A549 (cell line): ENCODE measurements at regions not wholly inside any gene's neighbourhood (a gene's known extent, or its start where the extent isn't known, plus 50 kb on each side); places are given as distances from the start of the nearest gene placed in this dataset.

ENCODE experiments used
- ATAC-seq, 2 experiments: fragments of 200-7000 bp in 1 of 2; fragments of >200 bp in 1 of 2; cut with Nextera tagmentation in 1 of 2; cut with Tn5 transposase in 1 of 2; 3 replicates each; pipeline versions ENCODE4 v1.8.0 to v1.9.1; 2018 to 2020; ENCODE audit warnings: mild to moderate bottlenecking in 1 of 2, moderate library complexity in 1 of 2
- CTCF ChIA-PET: fragments of 300-600 bp; sonication (Branson Sonifier 250); formaldehyde crosslinking; extraction: SDS; loops from one replicate; lab custom pipeline; 2021; ENCODE audit warnings: antibody characterized with exemption, inconsistent platforms; lab: Yijun Ruan, JAX
- POLR2A ChIA-PET: fragments of 350-600 bp; formaldehyde crosslinking; extraction: SDS; loops from one replicate; lab custom pipeline; 2021; ENCODE audit warnings: antibody characterized with exemption, inconsistent platforms; lab: Yijun Ruan, JAX
- DNase-seq, 2 experiments: peaks; one replicate each; pipeline versions ENCODE4 v3.0.0 to v3.0.0-alpha.2; 2011 to 2016; ENCODE audit warnings: low read depth in 1 of 2, low spot score in 1 of 2
- FAIRE-seq: peaks from 2 replicates; lab custom pipeline; 2011; peaks lifted over from hg19 to GRCh38; lab: Jason Lieb, UNC
- H3K27ac ChIP-seq, 2 experiments: fragments of >200 bp; sonication (Bioruptor Twin); formaldehyde crosslinking; 3 replicates each; pipeline ENCODE4 v1.5.1; 2016 to 2017
- H3K4me1 ChIP-seq: fragments of >200 bp; sonication (Bioruptor Twin); formaldehyde crosslinking; 3 replicates; pipeline ENCODE4 v1.6.1; 2016
- H3K4me2 ChIP-seq: fragments of >200 bp; sonication (Bioruptor Twin); formaldehyde crosslinking; 3 replicates; pipeline ENCODE4 v1.6.1; 2016
- H3K4me3 ChIP-seq: fragments of >200 bp; sonication (Bioruptor Twin); formaldehyde crosslinking; 3 replicates; pipeline ENCODE4 v1.5.1; 2016
- H3K9me3 ChIP-seq: fragments of >200 bp; sonication (Bioruptor Twin); formaldehyde crosslinking; 3 replicates; pipeline ENCODE4 v1.6.1; 2016
- BHLHE40 ChIP-seq: IDR thresholded peaks from 2 replicates; pipeline ENCODE4 v1.6.1; 2012; ENCODE audit warnings: low read depth, low read length, inconsistent platforms
- CBX2 ChIP-seq: fragments of 200-600 bp; sonication (generic); IDR thresholded peaks from 2 replicates; pipeline ENCODE4 v1.6.1; 2016; ENCODE audit warnings: low read depth, mild to moderate bottlenecking, borderline replicate concordance
- CHD2 ChIP-seq: fragments of 150-350 bp; IDR thresholded peaks from 2 replicates; pipeline ENCODE4 v1.6.1; 2014; ENCODE audit warnings: low read length; ENCODE audit not compliant: partially characterized antibody
- EHF ChIP-seq: fragments of 250-450 bp; sonication (Bioruptor Pico); IDR thresholded peaks from 2 replicates; pipeline ENCODE4 v1.5.0; 2020; ENCODE audit warnings: mild to moderate bottlenecking
- EHMT2 ChIP-seq: fragments of 200-600 bp; sonication (generic); IDR thresholded peaks from 2 replicates; pipeline ENCODE4 v1.6.1; 2016; ENCODE audit warnings: antibody characterized with exemption, low read depth, mild to moderate bottlenecking, moderate library complexity
- ESRRA ChIP-seq: fragments of 150-350 bp; IDR thresholded peaks from 2 replicates; pipeline ENCODE4 v1.6.1; 2014; ENCODE audit warnings: mild to moderate bottlenecking, low read length, borderline replicate concordance
- FOXS1 ChIP-seq: fragments of 250-450 bp; sonication (Bioruptor Pico); IDR thresholded peaks from 2 replicates; pipeline ENCODE4 v1.5.0; 2020; ENCODE audit warnings: mild to moderate bottlenecking, moderate library complexity
- HDAC2 ChIP-seq: fragments of 200-600 bp; sonication (generic); IDR thresholded peaks from 2 replicates; pipeline ENCODE4 v1.6.1; 2016
- HEYL ChIP-seq: fragments of 250-450 bp; sonication (Bioruptor Pico); IDR thresholded peaks from 2 replicates; pipeline ENCODE4 v1.8.0; 2021; ENCODE audit warnings: mild to moderate bottlenecking, moderate library complexity
- HOXA7 ChIP-seq: fragments of 250-450 bp; sonication (Bioruptor Pico); IDR thresholded peaks from 2 replicates; pipeline ENCODE4 v1.5.0; 2020; ENCODE audit warnings: mild to moderate bottlenecking, moderate library complexity
- HOXB5 ChIP-seq: fragments of 250-450 bp; sonication (Bioruptor Pico); IDR thresholded peaks from 2 replicates; pipeline ENCODE4 v1.5.0; 2020; ENCODE audit warnings: mild to moderate bottlenecking, moderate library complexity
- JUN ChIP-seq, 2 experiments: fragments of >200 bp; sonication (Bioruptor Twin); formaldehyde crosslinking; IDR thresholded peaks; 2 replicates in 1 of 2; 3 replicates in 1 of 2; pipeline ENCODE4 v1.6.1; 2016 to 2017
- MAFK ChIP-seq: fragments of 450-650 bp; IDR thresholded peaks from 2 replicates; pipeline ENCODE4 v1.6.1; 2014; ENCODE audit not compliant: partially characterized antibody
- MYC ChIP-seq: IDR thresholded peaks from 2 replicates; pipeline ENCODE4 v1.6.1; 2012; ENCODE audit warnings: mild to moderate bottlenecking, inconsistent platforms, low read length, improper control_type of control experiment, borderline replicate concordance
- NFE2L2 ChIP-seq: fragments of 150-350 bp; conservative IDR thresholded peaks from 2 replicates; pipeline ENCODE4 v1.6.1; 2014; ENCODE audit warnings: low read length
- NR3C1 ChIP-seq: fragments of >200 bp; sonication (Bioruptor Twin); formaldehyde crosslinking; IDR thresholded peaks from 3 replicates; pipeline ENCODE4 v1.6.1; 2017
- PHF8 ChIP-seq: fragments of 200-600 bp; sonication (generic); IDR thresholded peaks from 2 replicates; pipeline ENCODE4 v1.6.1; 2016; ENCODE audit warnings: low read depth, mild to moderate bottlenecking, antibody characterized with exemption, moderate library complexity, borderline replicate concordance
- RARB ChIP-seq: fragments of 250-450 bp; sonication (Bioruptor Pico); IDR thresholded peaks from 2 replicates; pipeline ENCODE4 v1.8.0; 2021; ENCODE audit warnings: mild to moderate bottlenecking, moderate library complexity
- RCOR1 ChIP-seq: fragments of 150-350 bp; IDR thresholded peaks from 2 replicates; pipeline ENCODE4 v1.6.1; 2014; ENCODE audit warnings: antibody characterized with exemption, low read length, low read depth
- RNF2 ChIP-seq: fragments of 200-600 bp; sonication (generic); IDR thresholded peaks from 2 replicates; pipeline ENCODE4 v1.6.1; 2016; ENCODE audit warnings: low read depth, mild to moderate bottlenecking, antibody characterized with exemption, moderate library complexity, borderline replicate concordance
- TFCP2L1 ChIP-seq: fragments of 250-450 bp; sonication (Bioruptor Pico); IDR thresholded peaks from 2 replicates; pipeline ENCODE4 v1.5.0; 2021; ENCODE audit warnings: mild to moderate bottlenecking
- ZC3H11A ChIP-seq: fragments of 450-650 bp; IDR thresholded peaks from 2 replicates; pipeline ENCODE4 v1.6.1; 2014; ENCODE audit warnings: antibody characterized with exemption, mild to moderate bottlenecking
- ZFP36 ChIP-seq: fragments of 450-650 bp; IDR thresholded peaks from 2 replicates; pipeline ENCODE4 v1.6.1; 2014; ENCODE audit warnings: borderline replicate concordance; ENCODE audit not compliant: partially characterized antibody
- ZSCAN20 ChIP-seq: fragments of 250-450 bp; sonication (Bioruptor Pico); IDR thresholded peaks from 2 replicates; pipeline ENCODE4 v1.8.0; 2022; ENCODE audit warnings: mild to moderate bottlenecking, moderate library complexity
- WGBS: methylation state at CpG from one replicate; pipeline ENCODE4 v1.1.6; 2017; ENCODE audit errors: missing lambda C conversion rate; 5-methylcytosine and 5-hydroxymethylcytosine counted together
- TF ChIP-seq, protein P1 (sequence below): fragments of 150-350 bp; IDR thresholded peaks from 2 replicates; pipeline ENCODE4 v1.6.1; 2014; ENCODE audit warnings: low read depth, mild to moderate bottlenecking, low read length
- TF ChIP-seq, protein P2 (sequence below): fragments of 450-650 bp; IDR thresholded peaks from 2 replicates; pipeline ENCODE4 v1.6.1; 2014; ENCODE audit warnings: antibody characterized with exemption

DNA sequence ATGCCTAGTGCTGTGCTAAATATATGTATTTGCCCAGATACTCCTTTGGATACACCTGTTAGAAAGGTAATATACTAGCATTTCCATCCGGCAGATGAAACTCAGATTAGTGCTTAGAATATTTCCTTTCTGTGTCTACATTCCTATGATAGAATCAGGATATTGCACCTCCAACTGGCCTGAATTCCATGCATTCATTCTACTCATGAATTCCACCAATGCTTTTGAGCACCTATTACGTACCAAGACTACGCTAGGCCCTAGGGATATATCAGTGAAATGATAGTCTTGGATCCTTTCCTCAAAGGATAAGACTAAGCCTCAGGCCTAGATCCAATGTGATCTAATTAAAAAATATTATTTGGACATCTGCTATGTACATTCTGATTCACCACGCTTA is 223.8 kb upstream of the SERP2 start:
- ChIA-PET CTCF (no interaction called here), POLR2A (no interaction called here)
- ATAC-seq (no peak), DNase-seq (no peak), FAIRE-seq (no peak)
- Histone ChIP-seq H3K4me3 (no peak overlapping the region), H3K4me1 (peaks cover 5% of the 10 kb centered on the region; the same call in 1 of the 3 replicates), H3K27ac (no peak overlapping the region), H3K9me3 (no peaks in the 10 kb centered on the region; the same call in 2 of the 3 replicates), H3K4me2 (no peak overlapping the region)
- no peak for TF ChIP-seq ESRRA
- TF ChIP-seq HDAC2: no peak
- no peak for TF ChIP-seq MAFK
- TF ChIP-seq RARB (CRISPR knock-in tag): no peak
- TF ChIP-seq RCOR1: no peak
- TF ChIP-seq NFE2L2: no peak
- TF ChIP-seq BHLHE40: no peak
- WGBS: 91% methylated on average over 4 of the region's 4 CpGs

DNA sequence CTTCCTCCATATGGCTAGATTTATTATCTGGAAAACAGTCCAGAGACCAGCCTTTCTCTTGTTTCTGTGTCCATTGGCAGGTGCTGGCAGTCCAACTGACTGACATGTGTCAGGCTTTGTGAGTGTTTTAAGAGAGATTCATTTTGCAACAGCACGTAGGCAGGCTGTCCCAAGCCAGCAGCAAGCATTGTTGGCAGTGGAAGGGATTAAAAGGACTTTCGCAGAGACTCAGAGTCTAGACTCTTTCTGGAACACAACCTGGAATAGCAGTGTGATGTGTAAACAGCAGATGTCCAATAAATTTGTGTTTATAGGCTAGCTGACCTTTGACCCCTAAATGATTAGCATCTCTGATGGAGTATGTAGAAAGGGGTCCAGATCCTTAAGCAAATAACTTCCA is 222.2 kb upstream of the SERP2 start:
- FAIRE-seq (no peak), DNase-seq (no peak), ATAC-seq (no peak)
- TF ChIP-seq EHF (no peak), TFCP2L1 (no peak), ZFP36 (no peak), HOXA7 (no peak), JUN (IDR thresholded peaks at IDR 0.05) (no peak)
- no peak overlapping the region for H3K4me3 ChIP-seq
- 83% methylated on average over 2 of the region's 2 CpGs for WGBS
- POLR2A ChIA-PET: no interaction called here
- CTCF ChIA-PET: interaction anchor here (2.1 kb wide), 1 partner anchor 8 kb away, joined by 6 read pairs; no protein-coding TSS in a partner anchor
- H3K4me2 ChIP-seq: no peak overlapping the region
- H3K27ac ChIP-seq: peak overlapping the region in 1 of 2 experiments; percentile 1; a peak in 2 of 6 replicates
- no peaks in the 10 kb centered on the region; the same call in 2 of the 3 replicates for H3K9me3 ChIP-seq
- H3K4me1 ChIP-seq: no peaks in the 10 kb centered on the region

DNA sequence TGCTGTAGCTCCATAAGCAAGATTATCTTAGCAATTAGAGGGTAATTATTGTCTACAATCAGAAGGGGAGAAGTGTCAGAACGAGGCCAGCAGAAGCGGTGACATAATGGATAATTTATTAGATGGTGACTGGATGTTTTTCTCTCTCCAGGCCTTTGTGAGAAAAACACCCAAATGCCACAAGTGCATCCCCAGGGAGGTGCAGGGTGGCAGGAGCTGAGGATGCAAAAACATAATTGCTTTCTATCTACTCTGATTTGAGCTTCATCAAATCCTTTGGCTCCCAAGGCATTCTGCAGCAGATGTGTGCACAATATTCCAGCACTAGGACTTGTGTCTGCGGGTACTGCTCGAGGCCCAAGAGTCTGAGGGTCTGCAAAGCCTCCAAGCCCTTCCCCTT is 220.1 kb upstream of the SERP2 start:
- DNase-seq (no peak), FAIRE-seq (no peak), ATAC-seq (no peak)
- ChIA-PET CTCF (interaction anchor here (1.5 to 2.1 kb wide), 3 partner anchors 10 to 245 kb away, joined by 3 to 6 read pairs (median 4); no protein-coding TSS in a partner anchor), POLR2A (no interaction called here)
- WGBS: 86% methylated on average over 4 of the region's 4 CpGs
- Histone ChIP-seq H3K4me1 (peaks cover 6% of the 10 kb centered on the region), H3K4me3 (no peak overlapping the region), H3K4me2 (no peak overlapping the region), H3K9me3 (peaks cover 10% of the 10 kb centered on the region; the same call in 1 of the 3 replicates), H3K27ac (peak overlapping the region in 1 of 2 experiments; percentile 48; a peak in 1 of 6 replicates)
- TF ChIP-seq ESRRA (no peak), EHMT2 (no peak), FOXS1 (CRISPR knock-in tag) (no peak), HOXB5 (no peak), HEYL (CRISPR knock-in tag) (no peak), CBX2 (no peak), ZFP36 (no peak), ZSCAN20 (CRISPR knock-in tag) (no peak), NR3C1 (no peak), CHD2 (no peak), ZC3H11A (no peak), JUN (IDR thresholded peaks at IDR 0.05) (no peak), RNF2 (no peak), PHF8 (no peak), MYC (no peak)
- TF ChIP-seq, protein P1, sequence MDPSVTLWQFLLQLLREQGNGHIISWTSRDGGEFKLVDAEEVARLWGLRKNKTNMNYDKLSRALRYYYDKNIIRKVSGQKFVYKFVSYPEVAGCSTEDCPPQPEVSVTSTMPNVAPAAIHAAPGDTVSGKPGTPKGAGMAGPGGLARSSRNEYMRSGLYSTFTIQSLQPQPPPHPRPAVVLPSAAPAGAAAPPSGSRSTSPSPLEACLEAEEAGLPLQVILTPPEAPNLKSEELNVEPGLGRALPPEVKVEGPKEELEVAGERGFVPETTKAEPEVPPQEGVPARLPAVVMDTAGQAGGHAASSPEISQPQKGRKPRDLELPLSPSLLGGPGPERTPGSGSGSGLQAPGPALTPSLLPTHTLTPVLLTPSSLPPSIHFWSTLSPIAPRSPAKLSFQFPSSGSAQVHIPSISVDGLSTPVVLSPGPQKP: no peak
- TF ChIP-seq, protein P2, sequence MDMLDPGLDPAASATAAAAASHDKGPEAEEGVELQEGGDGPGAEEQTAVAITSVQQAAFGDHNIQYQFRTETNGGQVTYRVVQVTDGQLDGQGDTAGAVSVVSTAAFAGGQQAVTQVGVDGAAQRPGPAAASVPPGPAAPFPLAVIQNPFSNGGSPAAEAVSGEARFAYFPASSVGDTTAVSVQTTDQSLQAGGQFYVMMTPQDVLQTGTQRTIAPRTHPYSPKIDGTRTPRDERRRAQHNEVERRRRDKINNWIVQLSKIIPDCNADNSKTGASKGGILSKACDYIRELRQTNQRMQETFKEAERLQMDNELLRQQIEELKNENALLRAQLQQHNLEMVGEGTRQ: no peak
